K562 (cell line): ENCODE measurements at regions not wholly inside any gene's neighbourhood (a gene's known extent, or its start where the extent isn't known, plus 50 kb on each side); places are given as distances from the start of the nearest gene placed in this dataset.

Experiments
- ATAC-seq: fragments of 200-7000 bp; cut with Tn5 transposase; 3 replicates; pipeline ENCODE4 v1.9.1; 2020; ENCODE audit warnings: moderate library complexity
- BruUV-seq: library from RNA; stranded (reverse); fragments of 400-500 nt; replicated peaks from 2 replicates; lab custom pipeline; 2021; lab: Mats Ljungman, UMichigan
- CTCF ChIA-PET: fragments of 300-600 bp; formaldehyde crosslinking; extraction: SDS; loops from one replicate; lab custom pipeline; 2021; ENCODE audit warnings: low intra/inter-chr PET ratio; lab: Yijun Ruan, JAX
- POLR2A ChIA-PET: fragments of 300-600, 350-650 bp; sonication (Branson Sonifier 250); formaldehyde crosslinking; extraction: SDS; loops from one replicate; lab custom pipeline; 2021; ENCODE audit warnings: antibody characterized with exemption, inconsistent platforms; lab: Yijun Ruan, JAX
- DNase-seq, 4 experiments: peaks; one replicate each; pipeline versions ENCODE4 v3.0.0 to v3.0.0-alpha.2; 2011 to 2018; ENCODE audit warnings: low spot score in 3 of 4, mixed read lengths in 3 of 4; ENCODE audit errors: extremely low read depth in 1 of 4
- FAIRE-seq: peaks from 2 replicates; lab custom pipeline; 2011; peaks lifted over from hg19 to GRCh38; lab: Jason Lieb, UNC
- H2AFZ ChIP-seq: 2 replicates; pipeline ENCODE4 v1.6.0; 2011; ENCODE audit warnings: low read depth, low read length, control low read depth, inconsistent platforms
- H3K27ac ChIP-seq: fragments of 200-600 bp; 3 replicates; pipeline ENCODE4 v1.8.0; 2011; ENCODE audit warnings: low read depth, mild to moderate bottlenecking, control low read depth, inconsistent platforms, low read length, moderate library complexity, mixed read lengths; ENCODE audit errors: extremely low read depth
- H3K27me3 ChIP-seq, 2 experiments: fragments of 300-600 bp in 1 of 2; 2 replicates in 1 of 2; 3 replicates in 1 of 2; pipeline versions ENCODE4 v1.6.0 to v1.8.0; 2011; ENCODE audit warnings: inconsistent platforms in 2 of 2, low read length in 2 of 2, mild to moderate bottlenecking in 1 of 2, mixed read lengths in 1 of 2, moderate library complexity in 1 of 2; ENCODE audit not compliant: control insufficient read depth in 2 of 2, insufficient read depth in 2 of 2
- H3K36me3 ChIP-seq: fragments of 300-600 bp; 3 replicates; pipeline ENCODE4 v1.8.0; 2011; ENCODE audit warnings: mild to moderate bottlenecking, low read length, inconsistent platforms; ENCODE audit not compliant: control insufficient read depth, insufficient read depth
- H3K4me1 ChIP-seq, 2 experiments: fragments of 200-600 bp in 1 of 2; replicated peaks in 1 of 2; 2 replicates in 1 of 2; 3 replicates in 1 of 2; pipeline versions ENCODE4 v1.5.1 to v1.8.0; 2011; ENCODE audit warnings: inconsistent platforms in 2 of 2, low read length in 2 of 2, mild to moderate bottlenecking in 1 of 2, mixed read lengths in 1 of 2, moderate library complexity in 1 of 2; ENCODE audit not compliant: control insufficient read depth in 2 of 2, insufficient read depth in 2 of 2
- H3K4me2 ChIP-seq: 2 replicates; pipeline ENCODE4 v1.6.1; 2011; ENCODE audit warnings: low read length, control low read depth, inconsistent platforms, mixed read lengths; ENCODE audit not compliant: insufficient read depth
- H3K4me3 ChIP-seq: fragments of 200-600 bp; sonication (generic), shearing (Covaris generic); 2 replicates; pipeline ENCODE4 v1.5.1; 2016; ENCODE audit warnings: control low read depth, inconsistent platforms
- H3K79me2 ChIP-seq: fragments of 200-600 bp; 3 replicates; pipeline ENCODE4 v1.8.0; 2011; ENCODE audit warnings: low read length, inconsistent platforms; ENCODE audit not compliant: control insufficient read depth, insufficient read depth
- H3K9ac ChIP-seq, 2 experiments: 2 replicates each; pipeline versions ENCODE4 v1.6.0 to v1.6.1; 2011; ENCODE audit warnings: low read depth in 2 of 2, low read length in 2 of 2, control low read depth in 1 of 2, inconsistent platforms in 1 of 2, mild to moderate bottlenecking in 1 of 2, mixed read lengths in 1 of 2; ENCODE audit not compliant: insufficient read depth in 1 of 2
- H3K9me1 ChIP-seq: one replicate; pipeline ENCODE4 v1.6.0; 2011; ENCODE audit warnings: inconsistent platforms, mild to moderate bottlenecking, low read length, moderate library complexity; ENCODE audit not compliant: control insufficient read depth, insufficient read depth
- H3K9me3 ChIP-seq: replicated peaks from 2 replicates; pipeline ENCODE4 v1.5.1; 2011; ENCODE audit warnings: low read depth, low read length, inconsistent platforms; ENCODE audit not compliant: control insufficient read depth, insufficient read depth
- H4K20me1 ChIP-seq: replicated peaks from 2 replicates; pipeline ENCODE4 v1.6.1; 2011; ENCODE audit warnings: low read length, inconsistent platforms, mixed read lengths; ENCODE audit not compliant: control insufficient read depth, insufficient read depth
- ARID1B ChIP-seq: fragments of 450-650 bp; IDR thresholded peaks from 2 replicates; pipeline ENCODE4 v1.6.1; 2016; ENCODE audit warnings: antibody characterized with exemption, mild to moderate bottlenecking, inconsistent platforms
- CBX3 ChIP-seq, 2 experiments: IDR thresholded peaks; 1 replicate in 1 of 2; 2 replicates in 1 of 2; pipeline ENCODE4 v1.6.1; 2012; ENCODE audit warnings: inconsistent platforms in 2 of 2, low read length in 2 of 2, borderline replicate concordance in 1 of 2, control low read depth in 1 of 2
- CREB1 ChIP-seq, 2 experiments: sonication (generic) in 1 of 2; formaldehyde crosslinking in 1 of 2; IDR thresholded peaks; 2 replicates each; pipeline versions ENCODE4 v1.6.1 to v1.8.0; 2012 to 2022; ENCODE audit warnings: inconsistent platforms in 1 of 2, mild to moderate bottlenecking in 1 of 2, missing genetic modification reagents in 1 of 2, moderate library complexity in 1 of 2
- HDAC6 ChIP-seq: IDR thresholded peaks from 2 replicates; pipeline ENCODE4 v1.6.1; 2012; ENCODE audit warnings: low read depth, mild to moderate bottlenecking, control low read depth, inconsistent platforms, low read length, moderate library complexity
- HDGF ChIP-seq: fragments of 450-650 bp; IDR thresholded peaks from 2 replicates; pipeline ENCODE4 v1.6.1; 2016
- NFE2 ChIP-seq: IDR thresholded peaks from 2 replicates; pipeline ENCODE4 v1.6.1; 2014; ENCODE audit warnings: antibody characterized with exemption, low read depth
- RBM14 ChIP-seq: fragments of 200-400 bp; formaldehyde crosslinking; IDR thresholded peaks from 2 replicates; pipeline ENCODE4 v1.6.1; 2018; ENCODE audit warnings: low read depth, mild to moderate bottlenecking, low read length, moderate library complexity, borderline replicate concordance; ENCODE audit not compliant: insufficient read depth
- RUNX1 ChIP-seq: sonication (generic); IDR thresholded peaks from 2 replicates; pipeline ENCODE4 v1.6.1; 2016; ENCODE audit warnings: antibody characterized with exemption, low read depth
- ZFP36 ChIP-seq: fragments of 150-350 bp; IDR thresholded peaks from 2 replicates; pipeline ENCODE4 v1.6.1; 2018; ENCODE audit warnings: low read length, low read depth; ENCODE audit not compliant: partially characterized antibody
- ZNF174 ChIP-seq: fragments of 250-450 bp; sonication (Bioruptor Pico); IDR thresholded peaks from 2 replicates; pipeline ENCODE4 v1.4.0; 2020; ENCODE audit warnings: mild to moderate bottlenecking
- WGBS: fragments of 100-300 bp; shearing (Covaris generic); methylation state at CpG from one replicate; pipeline ENCODE4 v1.1.6; 2016; ENCODE audit warnings: low coverage, mixed read lengths; ENCODE audit not compliant: insufficient coverage; ENCODE audit errors: missing lambda C conversion rate; 5-methylcytosine and 5-hydroxymethylcytosine counted together
- in situ Hi-C: fragments of 300-500 bp; cut with MboI; formaldehyde crosslinking; loops from 4 replicates; pipeline ENCODE4 v1.15.0; 2018; ENCODE audit warnings: inconsistent platforms, mixed read lengths
- intact Hi-C: fragments of 100-400 bp; cut with micrococcal nuclease; formaldehyde crosslinking; loops from 2 replicates; pipeline ENCODE4 v1.14.2; 2022

DNA sequence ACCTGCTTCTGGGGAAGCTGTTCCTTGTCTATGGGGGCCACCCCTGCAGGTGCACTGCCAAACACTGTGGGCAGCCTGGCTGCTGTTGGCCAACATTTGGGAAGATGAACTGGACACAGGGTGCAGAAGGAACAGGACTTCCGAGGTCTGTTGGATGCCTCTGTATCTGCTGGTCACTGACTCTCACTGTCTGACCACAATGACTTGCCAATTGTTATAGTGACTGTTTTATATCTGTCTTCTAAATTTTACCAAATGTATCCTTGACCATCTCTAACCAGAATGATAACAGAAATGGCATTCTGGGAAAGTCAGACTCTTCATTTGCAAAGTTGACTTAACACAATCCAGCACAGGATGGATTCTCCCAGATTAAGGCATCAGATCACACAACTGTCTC is 214.0 kb upstream of the PRSS58 start:
- Histone ChIP-seq H3K27me3 (no peaks in the 10 kb centered on the region; a peak in 1 of 5 replicates), H3K9me1 (no peaks in the 10 kb centered on the region), H3K9ac (no peak overlapping the region), H3K4me2 (no peak overlapping the region), H3K27ac (no peak overlapping the region), H3K79me2 (no peaks in the 10 kb centered on the region), H2AFZ (no peak overlapping the region), H4K20me1 (no peaks in the 10 kb centered on the region), H3K36me3 (no peaks in the 10 kb centered on the region), H3K4me3 (no peak overlapping the region), H3K4me1 (no peaks in the 10 kb centered on the region; a peak in 1 of 5 replicates), H3K9me3 (no peaks in the 10 kb centered on the region)
- no peak for DNase-seq
- TF ChIP-seq CREB1 (IDR thresholded peaks at IDR 0.05) (no peak), CREB1 (CRISPR knock-in tag; IDR thresholded peaks at IDR 0.05) (no peak), HDAC6 (no peak), NFE2 (peak; percentile 82), CBX3 (IDR thresholded peaks at IDR 0.05; ENCODE audit: borderline replicate concordance in 1 of 2, low read length in 2 of 2) (no peak)
- intact Hi-C loops, result loop anchor here (5.0 kb wide), 1 partner anchor 35 kb away; no protein-coding TSS in a partner anchor
- in situ Hi-C loops, result no loop called here
- FAIRE-seq, result no peak
- peak; percentile 34; the same call in 2 of the 3 replicates for ATAC-seq
- 0% methylated on average over 1 of the region's 1 CpG for WGBS
- CTCF ChIA-PET, result no interaction called here
- no TSS peak for BruUV-seq
- POLR2A ChIA-PET, result no interaction called here

DNA sequence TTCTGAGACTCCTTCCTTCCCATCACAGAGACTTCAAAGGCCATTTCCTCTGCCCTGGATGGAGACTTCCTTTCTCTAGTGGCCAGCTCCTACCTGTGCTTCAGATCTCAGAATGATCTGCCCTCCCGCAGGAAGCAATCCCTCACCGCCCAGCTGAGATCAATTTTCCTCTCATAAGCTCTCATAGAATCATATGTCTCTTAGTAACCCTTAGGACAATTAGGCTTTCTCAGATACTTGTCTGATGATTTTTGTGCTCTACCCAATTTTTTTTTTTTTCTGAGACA is 212.6 kb upstream of the PRSS58 start:
- no peaks in the 10 kb centered on the region for H3K9me1 ChIP-seq
- 0% methylated on average over 2 of the region's 2 CpGs for WGBS
- no peak overlapping the region for H3K9ac ChIP-seq
- ChIA-PET CTCF (no interaction called here), POLR2A (no interaction called here)
- no peak for DNase-seq
- H3K9me3 ChIP-seq, result no peaks in the 10 kb centered on the region
- no peak overlapping the region for H3K27ac ChIP-seq
- intact Hi-C loops, result loop anchor here (5.0 kb wide), 1 partner anchor 37 kb away; no protein-coding TSS in a partner anchor
- FAIRE-seq, result no peak
- ATAC-seq, result no peak
- no peaks in the 10 kb centered on the region for H4K20me1 ChIP-seq
- no peak for TF ChIP-seq HDGF
- no peak for TF ChIP-seq ZFP36
- no peak for TF ChIP-seq ZNF174 (CRISPR knock-in tag)
- TF ChIP-seq ARID1B, result no peak
- TF ChIP-seq RBM14, result no peak
- no peak for TF ChIP-seq RUNX1
- H3K4me1 ChIP-seq, result no peaks in the 10 kb centered on the region; a peak in 1 of 5 replicates
- H3K79me2 ChIP-seq, result no peaks in the 10 kb centered on the region
- no TSS peak for BruUV-seq
- H3K27me3 ChIP-seq, result peaks cover 0 to 4% of the 10 kb centered on the region in 2 experiments; a peak in 4 of 5 replicates
- H3K36me3 ChIP-seq, result no peaks in the 10 kb centered on the region
- in situ Hi-C loops, result no loop called here
- no peak overlapping the region for H3K4me3 ChIP-seq
- H2AFZ ChIP-seq, result no peak overlapping the region
- no peak overlapping the region for H3K4me2 ChIP-seq
